SHP77 (cell line): ENCODE measurements at regions not wholly inside any gene's neighbourhood (a gene's known extent, or its start where the extent isn't known, plus 50 kb on each side); places are given as distances from the start of the nearest gene placed in this dataset.
"Not testable (repeated sequence)": the region's sequence is repeated elsewhere in the genome, so short reads cannot be mapped to it uniquely, and the experiment has no call there.

Experiments used
- DNase-seq, 2 experiments: peaks; one replicate each; lab custom pipeline; 2025; lab: John Stamatoyannopoulos, UW

- no peak for DNase-seq
These were observed 128.5 kb upstream of the DCN start for GRCh38 chr12:91311081-91311480.

DNA sequence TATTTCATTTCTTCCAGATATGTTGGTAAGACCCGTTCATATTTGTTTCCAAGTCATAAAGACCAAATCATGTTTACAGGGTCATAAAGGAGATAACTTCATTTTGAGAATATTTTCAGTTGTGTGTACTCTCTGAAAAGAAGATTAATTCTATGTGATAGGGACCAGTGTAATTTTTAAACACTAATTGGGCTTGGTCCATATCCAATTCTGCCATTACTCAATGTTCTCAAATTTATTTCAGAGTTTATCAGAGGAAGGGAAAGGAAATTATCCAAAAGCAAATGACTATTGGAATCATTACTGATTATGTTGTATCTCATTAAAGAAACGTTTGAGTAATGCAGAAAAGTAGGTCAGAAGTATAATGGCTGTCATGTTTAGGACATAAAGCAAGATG lies 126.8 kb upstream of the DCN start:
- no peak for DNase-seq

DNA sequence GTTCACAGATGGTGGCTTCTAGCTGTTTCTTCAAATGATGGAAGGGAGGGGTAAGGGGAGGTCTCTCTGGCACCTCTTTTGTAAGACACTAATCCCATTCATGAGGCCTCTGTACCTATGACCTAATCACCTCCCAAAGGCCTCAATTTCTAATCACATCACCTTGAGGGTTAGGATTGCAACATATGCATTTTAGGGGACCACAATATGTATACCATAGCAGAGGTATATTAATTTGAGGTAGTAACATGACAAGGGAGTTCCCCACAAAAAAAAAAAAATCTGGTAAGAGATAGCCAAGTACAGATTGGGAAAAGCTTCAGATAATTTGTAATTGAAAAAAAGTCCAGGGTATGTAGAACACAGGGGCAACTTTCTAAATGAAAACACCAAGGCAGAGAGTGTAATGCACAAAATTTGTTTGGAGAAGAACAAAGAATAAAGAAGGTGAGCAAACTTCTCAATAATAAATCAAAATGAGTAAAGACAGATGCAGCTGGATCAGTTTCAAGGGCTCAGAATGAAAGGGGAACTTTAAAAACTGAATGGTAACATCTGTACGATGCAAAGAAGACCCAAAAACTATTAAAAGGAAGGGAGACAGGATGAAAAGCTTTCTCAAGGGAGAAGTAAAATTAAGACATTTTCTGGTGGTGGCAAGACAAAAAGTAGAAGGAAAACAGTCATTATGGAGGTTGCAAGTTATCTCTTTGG lies 125.5 kb upstream of the DCN start:
- no peak for DNase-seq

DNA sequence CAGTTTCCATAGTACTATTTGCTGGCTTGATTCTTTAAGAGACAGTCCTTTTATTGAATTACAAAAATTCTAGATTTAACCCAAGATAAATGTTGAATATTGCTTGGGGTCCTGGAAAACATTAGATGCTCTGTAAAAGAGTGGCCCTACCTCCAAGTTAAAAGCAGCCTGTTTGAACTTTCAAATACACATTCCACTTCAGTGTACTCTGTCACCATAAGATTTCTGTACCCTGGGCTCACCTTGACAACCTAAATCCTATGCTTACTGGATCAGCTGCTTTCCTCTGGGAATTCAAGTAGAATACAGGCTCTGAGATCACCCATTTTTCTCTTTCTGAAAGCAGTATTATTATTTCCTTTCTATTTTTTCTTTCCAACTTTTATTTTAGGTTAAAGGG lies 107.7 kb upstream of the DCN start:
- DNase-seq = no peak

DNA sequence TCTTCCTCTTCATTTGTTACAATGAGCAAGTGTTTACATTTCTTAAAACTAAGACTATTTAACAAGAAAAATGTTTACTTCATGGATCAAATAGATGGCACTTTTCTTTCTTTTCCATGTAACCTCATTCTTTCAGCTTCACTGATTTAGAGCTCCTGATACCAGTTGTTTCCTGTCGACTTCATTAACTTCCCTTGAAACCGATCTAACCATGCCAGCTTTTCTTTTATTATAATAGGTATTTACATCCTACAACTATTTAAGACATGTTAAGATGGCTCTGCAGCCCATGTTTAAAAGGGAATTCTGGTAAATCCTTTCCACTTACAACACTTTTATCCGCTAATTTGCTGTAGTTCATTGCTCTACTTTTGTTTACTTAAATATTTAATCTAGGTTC lies 107.3 kb upstream of the DCN start:
- no peak for DNase-seq

- DNase-seq = no peak
These were observed 106.5 kb upstream of the DCN start for GRCh38 chr12:91289072-91289471.

DNA sequence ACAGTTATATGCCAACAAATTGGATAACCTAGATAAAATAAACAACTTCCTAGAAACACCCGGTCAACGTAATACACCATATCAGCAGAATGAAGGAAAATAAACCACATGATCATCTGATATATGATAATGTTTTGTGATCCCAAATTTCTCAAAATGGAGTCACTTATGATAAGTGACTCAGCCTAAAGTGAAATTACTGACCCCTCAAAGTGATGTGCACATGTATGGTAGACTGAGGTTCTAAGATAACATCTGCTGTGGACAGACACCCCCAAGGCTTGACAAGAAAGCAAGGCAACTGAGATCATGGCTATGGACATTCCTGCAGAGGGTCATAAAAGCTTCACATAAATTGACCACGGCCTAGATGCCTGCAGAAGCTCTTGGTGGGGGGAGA lies 105.1 kb upstream of the DCN start:
- no peak for DNase-seq

DNA sequence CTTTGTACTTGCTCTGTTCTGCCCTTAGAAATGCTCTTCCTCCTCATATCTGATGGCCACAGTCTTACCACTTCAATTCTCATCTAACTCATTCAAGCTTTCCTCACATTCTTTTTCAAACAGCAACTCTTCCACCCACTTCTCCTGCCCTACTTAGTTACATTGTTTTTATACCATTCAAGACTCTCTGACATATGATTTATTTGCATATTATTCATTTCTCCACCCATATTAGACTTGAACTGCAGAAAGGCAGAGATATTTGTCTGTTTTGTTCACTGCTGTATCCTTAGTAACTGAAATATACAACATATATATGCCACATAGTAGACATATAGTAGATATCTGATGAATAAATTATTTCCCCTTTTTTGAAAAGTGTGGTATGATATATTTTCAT lies 95.5 kb upstream of the DCN start:
- DNase-seq = no peak

DNA sequence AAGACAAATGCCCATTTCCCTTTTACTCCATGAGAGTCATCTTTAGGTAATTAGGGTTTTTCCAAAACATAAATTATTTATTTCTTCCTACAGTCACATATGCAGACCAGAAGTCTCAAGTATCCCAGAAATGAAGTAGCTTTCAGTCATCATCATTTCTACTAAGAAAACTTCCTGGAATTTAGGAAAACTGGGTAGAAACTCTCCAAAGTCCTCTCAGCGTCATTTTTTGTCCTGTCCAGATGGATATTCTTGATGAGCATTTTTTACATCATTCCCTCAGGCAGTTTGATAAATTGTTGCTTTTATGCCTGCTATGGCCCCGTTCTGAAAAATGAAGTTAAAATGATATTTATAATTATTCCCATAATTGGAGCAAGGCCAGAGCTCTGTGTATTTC lies 93.9 kb upstream of the DCN start:
- no peak for DNase-seq

DNA sequence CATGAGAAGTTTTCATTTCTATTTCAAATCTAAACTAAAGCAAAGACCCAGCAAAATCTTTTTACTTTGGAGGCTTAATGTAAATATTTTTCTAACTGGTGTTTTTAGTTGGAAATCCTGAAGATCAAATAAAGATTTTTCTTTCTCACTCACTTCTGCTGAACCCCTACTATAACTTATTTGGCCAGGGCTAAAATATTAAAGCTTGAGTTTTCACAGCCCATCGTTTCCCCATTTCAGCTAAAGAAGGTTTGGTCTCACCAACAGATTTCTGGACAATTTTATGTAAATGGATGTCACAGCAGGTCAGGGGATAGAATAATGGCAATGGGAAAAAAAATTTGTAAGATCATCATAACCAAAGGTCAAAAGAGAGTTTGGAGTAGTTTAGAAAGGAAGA lies 92.7 kb upstream of the DCN start:
- no peak for DNase-seq

DNA sequence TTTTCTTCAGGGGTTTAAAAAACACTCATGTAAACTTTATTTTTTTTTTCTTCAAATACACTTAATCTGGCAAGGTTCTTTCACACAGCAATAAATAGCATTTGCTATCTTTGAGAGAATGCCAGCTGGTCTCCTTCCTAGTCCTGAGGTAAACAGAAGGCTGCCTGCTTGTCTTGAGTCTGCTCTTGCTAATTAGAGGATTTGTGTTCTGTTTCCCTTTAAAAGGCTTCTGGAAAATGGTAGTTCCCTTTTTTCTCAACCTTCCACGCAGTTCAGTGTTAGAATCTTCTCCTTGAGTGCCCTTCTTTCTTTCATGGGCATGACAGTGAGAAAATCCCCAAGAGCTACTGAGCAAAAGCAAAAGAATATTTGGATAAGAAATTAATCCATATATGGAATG lies 92.3 kb upstream of the DCN start:
- DNase-seq = no peak

DNA sequence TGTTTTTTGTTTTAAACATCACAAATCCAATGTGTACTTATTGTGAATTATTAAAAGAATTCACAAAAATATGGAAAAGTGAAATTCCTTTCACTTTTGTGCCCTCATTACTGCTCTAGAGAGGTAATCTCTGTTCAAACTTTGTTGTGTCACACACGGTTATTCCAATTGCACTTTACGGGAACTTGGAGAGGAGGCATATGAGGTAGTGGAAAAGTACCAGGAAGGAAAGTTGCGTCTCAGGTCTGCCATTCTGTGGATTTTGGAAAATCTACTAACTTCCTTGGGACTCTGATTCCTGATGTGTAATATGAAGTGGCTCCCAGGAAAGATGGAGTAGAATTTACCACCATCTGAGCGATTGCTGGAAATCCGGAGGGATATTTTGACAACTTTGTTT lies 90.9 kb upstream of the DCN start:
- no peak for DNase-seq

GRCh38 chr12:91272461-91273063 lies 89.9 kb upstream of the DCN start:
- no peak for DNase-seq

- DNase-seq = no peak
These were observed 88.6 kb upstream of the DCN start for GRCh38 chr12:91271185-91271584.

DNA sequence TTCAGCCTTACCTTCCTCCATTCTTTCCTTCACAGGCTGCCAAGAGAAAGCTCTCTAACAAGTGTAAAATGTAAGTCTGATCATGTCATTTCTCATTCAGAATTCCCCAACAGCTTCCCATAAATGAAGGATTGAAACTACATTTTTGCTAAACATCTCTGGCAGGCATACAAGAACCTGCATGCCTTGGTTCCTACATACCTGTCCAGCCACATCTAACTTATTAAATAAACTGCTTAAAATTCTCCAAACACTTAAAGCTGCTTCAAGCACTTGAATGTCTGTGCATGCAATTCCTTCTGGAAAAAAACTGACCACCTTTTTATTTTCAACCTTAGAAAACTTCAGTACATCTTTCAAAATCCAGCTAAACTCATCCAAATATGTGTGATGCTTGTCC lies 84.4 kb upstream of the DCN start:
- DNase-seq = no peak

DNA sequence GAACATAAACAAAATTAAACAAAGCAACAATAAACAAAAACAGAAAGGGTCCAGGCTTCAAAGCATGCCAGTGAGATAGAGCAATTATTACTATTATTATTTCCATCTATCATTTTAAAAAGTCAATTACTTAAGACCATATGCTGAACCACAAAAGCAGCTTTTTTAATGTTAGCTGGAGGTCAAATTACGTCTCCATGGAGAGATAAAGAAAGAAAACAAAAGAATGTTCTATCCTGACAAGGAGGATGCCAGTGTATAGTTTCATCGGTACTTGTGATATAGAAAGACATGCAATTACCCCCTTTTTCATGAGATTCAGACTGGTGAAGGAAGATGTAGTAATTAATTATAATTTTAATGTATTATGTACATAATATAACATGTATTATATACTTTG lies 81.6 kb upstream of the DCN start:
- no peak for DNase-seq

- DNase-seq = no peak
These were observed 79.4 kb upstream of the DCN start for GRCh38 chr12:91261820-91262676.

DNA sequence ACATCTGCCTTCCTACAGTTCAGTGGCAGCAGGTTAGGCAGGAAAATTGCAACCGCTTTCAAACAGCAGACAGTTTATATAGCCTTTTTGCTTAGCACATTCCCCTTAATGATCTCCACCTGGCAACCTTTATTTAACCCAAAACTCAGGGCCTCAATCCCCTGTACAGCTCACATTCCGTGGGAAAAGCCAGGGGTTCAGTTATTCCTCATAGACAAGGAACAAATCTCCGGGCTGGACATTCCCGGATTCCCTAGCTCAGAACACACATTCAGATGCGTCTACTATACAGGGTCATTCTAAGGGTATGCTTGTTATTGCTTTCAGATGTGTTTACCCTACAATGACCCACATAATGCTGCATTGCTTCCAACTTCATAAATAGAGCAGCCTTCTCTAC lies 73.8 kb upstream of the DCN start:
- no peak for DNase-seq

DNA sequence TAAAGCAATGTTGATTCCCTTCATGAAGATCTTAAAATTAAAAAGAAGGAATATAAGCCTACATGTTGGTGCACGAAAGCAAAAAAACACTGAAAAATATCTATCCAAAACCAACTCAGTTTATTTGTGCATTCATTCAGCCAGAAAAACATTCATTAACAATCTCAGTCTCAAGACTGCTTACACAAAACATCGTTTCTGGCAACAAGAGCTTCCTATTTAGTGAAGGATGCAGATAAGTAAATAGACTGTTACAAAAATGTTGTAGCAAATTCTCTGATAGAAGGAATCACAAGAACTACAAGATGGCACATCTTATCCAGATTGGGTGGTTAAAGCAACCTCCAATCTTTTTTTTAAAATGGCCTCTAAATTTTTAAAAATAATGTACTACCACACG lies 69.7 kb upstream of the DCN start:
- DNase-seq = no peak

- DNase-seq = no peak
These were observed 67.7 kb upstream of the DCN start for GRCh38 chr12:91250273-91250665.

DNA sequence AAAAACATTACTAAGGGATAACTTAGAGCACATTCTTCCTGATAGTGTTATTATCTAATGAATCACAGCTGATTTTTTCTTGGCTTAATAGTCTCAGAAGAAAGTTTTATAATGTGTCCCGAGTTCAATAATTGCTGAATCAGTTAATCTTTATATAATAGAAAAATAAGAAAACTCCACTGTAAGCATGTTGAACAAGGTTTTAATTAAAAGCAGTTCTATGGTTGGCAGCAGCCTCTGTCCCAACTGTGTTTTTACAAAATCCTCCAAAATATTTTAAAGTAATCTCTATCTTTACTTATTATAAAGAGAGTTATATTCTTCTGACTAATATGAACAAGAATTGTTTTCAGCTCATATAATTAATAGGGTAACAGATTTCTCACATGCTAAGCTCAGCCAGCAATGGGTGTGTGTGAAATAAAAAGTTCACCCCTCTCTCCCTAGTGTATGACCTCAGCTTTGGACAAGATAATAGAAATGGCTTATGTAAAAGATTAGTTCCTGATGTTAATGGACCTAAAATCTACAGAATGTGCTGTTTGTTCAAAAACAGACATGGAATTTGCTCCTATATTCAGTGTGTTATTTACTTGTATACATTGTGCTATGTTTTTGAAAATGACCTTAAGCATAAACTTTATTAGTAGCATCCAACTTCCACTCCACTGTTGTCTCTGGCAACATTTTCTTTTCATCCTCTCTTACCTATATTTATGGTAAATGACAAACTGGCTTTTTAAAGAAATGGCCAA lies 67.1 kb upstream of the DCN start:
- no peak for DNase-seq

GRCh38 chr12:91249054-91249453 lies 66.4 kb upstream of the DCN start:
- no peak for DNase-seq

GRCh38 chr12:91243177-91243576 lies 60.6 kb upstream of the DCN start:
- not testable (repeated sequence) for DNase-seq
